ENCODE measurements at regions not wholly inside any gene's neighbourhood (a gene's known extent, or its start where the extent isn't known, plus 50 kb on each side); places are given as distances from the start of the nearest gene placed in this dataset.

GRCh38 chr6:133682506-133683307 lies 206.2 kb upstream of the TCF21 start:
- intact Hi-C loops (cut with micrococcal nuclease), result no loop called here
- no peaks in the 10 kb centered on the region for H3K4me1 Mint-ChIP-seq (ENCODE audit: low read depth)
- H3K4me3 Mint-ChIP-seq, result no peak overlapping the region
- CTCF ChIA-PET, result no interaction called here
- H3K27me3 Mint-ChIP-seq, result no peaks in the 10 kb centered on the region
- H3K36me3 Mint-ChIP-seq, result no peaks in the 10 kb centered on the region
- POLR2A ChIA-PET, result no interaction called here
- H3K27ac Mint-ChIP-seq, result no peak overlapping the region
- DNase-seq, result no peak
- no peaks in the 10 kb centered on the region for H3K9me3 Mint-ChIP-seq

GRCh38 chr6:133683308-133683580 lies 205.7 kb upstream of the TCF21 start:
- ChIA-PET POLR2A (no interaction called here), CTCF (no interaction called here)
- Mint-ChIP-seq H3K27me3 (no peaks in the 10 kb centered on the region), H3K4me1 (ENCODE audit: low read depth) (no peaks in the 10 kb centered on the region), H3K9me3 (no peaks in the 10 kb centered on the region), H3K4me3 (no peak overlapping the region), H3K27ac (no peak overlapping the region), H3K36me3 (no peaks in the 10 kb centered on the region)
- intact Hi-C loops (cut with micrococcal nuclease), result no loop called here
- no peak for DNase-seq

GRCh38 chr6:133683606-133684005 lies 205.3 kb upstream of the TCF21 start:
- ChIA-PET CTCF (no interaction called here), POLR2A (no interaction called here)
- H3K27ac Mint-ChIP-seq, result no peak overlapping the region
- H3K27me3 Mint-ChIP-seq, result no peaks in the 10 kb centered on the region
- intact Hi-C loops (cut with micrococcal nuclease), result no loop called here
- no peak for DNase-seq
- no peaks in the 10 kb centered on the region for H3K9me3 Mint-ChIP-seq
- H3K4me1 Mint-ChIP-seq (ENCODE audit: low read depth), result no peaks in the 10 kb centered on the region
- no peak overlapping the region for H3K4me3 Mint-ChIP-seq
- no peaks in the 10 kb centered on the region for H3K36me3 Mint-ChIP-seq

GRCh38 chr6:133688705-133689492 lies 200.0 kb upstream of the TCF21 start:
- DNase-seq, result no peak
- ChIA-PET CTCF (no interaction called here), POLR2A (no interaction called here)
- Mint-ChIP-seq H3K4me1 (ENCODE audit: low read depth) (no peaks in the 10 kb centered on the region), H3K4me3 (no peak overlapping the region), H3K9me3 (peaks cover 6% of the 10 kb centered on the region), H3K36me3 (no peaks in the 10 kb centered on the region), H3K27me3 (no peaks in the 10 kb centered on the region), H3K27ac (no peak overlapping the region)
- intact Hi-C loops (cut with micrococcal nuclease), result no loop called here

- POLR2A ChIA-PET, result no interaction called here
- Mint-ChIP-seq H3K9me3 (peaks cover 6% of the 10 kb centered on the region), H3K27me3 (no peaks in the 10 kb centered on the region), H3K4me1 (ENCODE audit: low read depth) (no peaks in the 10 kb centered on the region), H3K27ac (no peak overlapping the region), H3K36me3 (no peaks in the 10 kb centered on the region), H3K4me3 (no peak overlapping the region)
- DNase-seq, result no peak
- CTCF ChIA-PET, result no interaction called here
- intact Hi-C loops (cut with micrococcal nuclease), result no loop called here
Observed at GRCh38 chr6:133689863-133690262, 199.1 kb upstream of the TCF21 start.

- intact Hi-C loops (cut with micrococcal nuclease), result no loop called here
- H3K4me1 Mint-ChIP-seq (ENCODE audit: low read depth), result no peaks in the 10 kb centered on the region
- H3K9me3 Mint-ChIP-seq, result peaks cover 6% of the 10 kb centered on the region
- ChIA-PET POLR2A (no interaction called here), CTCF (no interaction called here)
- no peak for DNase-seq
- H3K27ac Mint-ChIP-seq, result no peak overlapping the region
- no peak overlapping the region for H3K4me3 Mint-ChIP-seq
- H3K27me3 Mint-ChIP-seq, result peaks cover 3% of the 10 kb centered on the region
- no peaks in the 10 kb centered on the region for H3K36me3 Mint-ChIP-seq
Observed at GRCh38 chr6:133693565-133693964, 195.3 kb upstream of the TCF21 start.

GRCh38 chr6:133697185-133697584 lies 191.7 kb upstream of the TCF21 start:
- ChIA-PET POLR2A (no interaction called here), CTCF (no interaction called here)
- H3K27ac Mint-ChIP-seq, result no peak overlapping the region
- DNase-seq, result no peak
- H3K27me3 Mint-ChIP-seq, result peaks cover 7% of the 10 kb centered on the region
- intact Hi-C loops (cut with micrococcal nuclease), result no loop called here
- H3K36me3 Mint-ChIP-seq, result no peaks in the 10 kb centered on the region
- no peaks in the 10 kb centered on the region for H3K9me3 Mint-ChIP-seq
- H3K4me3 Mint-ChIP-seq, result no peak overlapping the region
- H3K4me1 Mint-ChIP-seq (ENCODE audit: low read depth), result no peaks in the 10 kb centered on the region

GRCh38 chr6:133697666-133698065 lies 191.2 kb upstream of the TCF21 start:
- intact Hi-C loops (cut with micrococcal nuclease), result no loop called here

GRCh38 chr6:133698272-133698671 lies 190.6 kb upstream of the TCF21 start:
- no peak overlapping the region for H3K4me3 Mint-ChIP-seq
- no peaks in the 10 kb centered on the region for H3K4me1 Mint-ChIP-seq (ENCODE audit: low read depth)
- no peak for DNase-seq
- no peak overlapping the region for H3K27ac Mint-ChIP-seq
- CTCF ChIA-PET, result no interaction called here
- H3K27me3 Mint-ChIP-seq, result peaks cover 7% of the 10 kb centered on the region
- no peaks in the 10 kb centered on the region for H3K36me3 Mint-ChIP-seq
- intact Hi-C loops (cut with micrococcal nuclease), result no loop called here
- no peaks in the 10 kb centered on the region for H3K9me3 Mint-ChIP-seq
- POLR2A ChIA-PET, result no interaction called here

More at GRCh38 chr6:133697666-133698065, 191.2 kb upstream of the TCF21 start:
- Mint-ChIP-seq H3K4me1 (ENCODE audit: low read depth) (no peaks in the 10 kb centered on the region), H3K27ac (no peak overlapping the region), H3K9me3 (no peaks in the 10 kb centered on the region), H3K27me3 (peaks cover 7% of the 10 kb centered on the region), H3K36me3 (no peaks in the 10 kb centered on the region), H3K4me3 (no peak overlapping the region)
- CTCF ChIA-PET, result no interaction called here
- no peak for DNase-seq
- POLR2A ChIA-PET, result no interaction called here

GRCh38 chr6:133699741-133700385 lies 189.1 kb upstream of the TCF21 start:
- Mint-ChIP-seq H3K27ac (no peak overlapping the region), H3K36me3 (no peaks in the 10 kb centered on the region), H3K9me3 (no peaks in the 10 kb centered on the region), H3K4me1 (ENCODE audit: low read depth) (no peaks in the 10 kb centered on the region), H3K27me3 (peaks cover 7% of the 10 kb centered on the region), H3K4me3 (no peak overlapping the region)
- intact Hi-C loops (cut with micrococcal nuclease), result no loop called here
- CTCF ChIA-PET, result interaction anchor here (0.6 kb wide), 1 partner anchor 207 kb away, joined by 4 read pairs; no protein-coding TSS in a partner anchor
- DNase-seq, result no peak
- POLR2A ChIA-PET, result no interaction called here

GRCh38 chr6:133701633-133702331 lies 187.1 kb upstream of the TCF21 start:
- Mint-ChIP-seq H3K27me3 (peaks cover 4% of the 10 kb centered on the region), H3K27ac (no peak overlapping the region), H3K4me3 (no peak overlapping the region), H3K4me1 (ENCODE audit: low read depth) (no peaks in the 10 kb centered on the region), H3K9me3 (no peaks in the 10 kb centered on the region), H3K36me3 (no peaks in the 10 kb centered on the region)
- DNase-seq, result no peak
- POLR2A ChIA-PET, result no interaction called here
- CTCF ChIA-PET, result no interaction called here
- intact Hi-C loops (cut with micrococcal nuclease), result no loop called here

- peaks cover 4% of the 10 kb centered on the region for H3K27me3 Mint-ChIP-seq
- no peaks in the 10 kb centered on the region for H3K4me1 Mint-ChIP-seq (ENCODE audit: low read depth)
- no peak for DNase-seq
- no peak overlapping the region for H3K27ac Mint-ChIP-seq
- CTCF ChIA-PET, result no interaction called here
- POLR2A ChIA-PET, result no interaction called here
- H3K9me3 Mint-ChIP-seq, result no peaks in the 10 kb centered on the region
- no peaks in the 10 kb centered on the region for H3K36me3 Mint-ChIP-seq
- H3K4me3 Mint-ChIP-seq, result no peak overlapping the region
- intact Hi-C loops (cut with micrococcal nuclease), result no loop called here
Observed at GRCh38 chr6:133704371-133704770, 184.5 kb upstream of the TCF21 start.

Data from activated CD4-positive, alpha-beta memory T cell treated with anti-CD3 and anti-CD28 coated beads for 36 hours (primary cell).